HG03460 (cell line): ENCODE measurements at regions not wholly inside any gene's neighbourhood (a gene's known extent, or its start where the extent isn't known, plus 50 kb on each side); places are given as distances from the start of the nearest gene placed in this dataset.

Experiments
- ATAC-seq: cut with Tn5 transposase; IDR thresholded peaks from one replicate; pipeline ENCODE4 v1.9.1; 2021; ENCODE audit not compliant: unreplicated experiment

GRCh38 chr12:30828686-30829085, 73.9 kb upstream of the CAPRIN2 start:
- ATAC-seq: no peak

- ATAC-seq: no peak
These were observed 72.6 kb upstream of the CAPRIN2 start for GRCh38 chr12:30827101-30828066.

GRCh38 chr12:30826276-30826675, 71.5 kb upstream of the CAPRIN2 start:
- no peak for ATAC-seq

GRCh38 chr12:30825341-30825740, 70.6 kb upstream of the CAPRIN2 start:
- no peak for ATAC-seq

- no peak for ATAC-seq
These were observed 69.6 kb upstream of the CAPRIN2 start for GRCh38 chr12:30824311-30824710.

- ATAC-seq: no peak
These were observed 69.0 kb upstream of the CAPRIN2 start for GRCh38 chr12:30823764-30824163.

- ATAC-seq: peak; percentile 34
These were observed 68.5 kb upstream of the CAPRIN2 start for GRCh38 chr12:30823156-30823699.

- peak; percentile 48 for ATAC-seq
These were observed 67.8 kb upstream of the CAPRIN2 start for GRCh38 chr12:30822385-30823155.

GRCh38 chr12:30820406-30820946, 65.7 kb upstream of the CAPRIN2 start:
- no peak for ATAC-seq

GRCh38 chr12:30818562-30818961, 63.8 kb upstream of the CAPRIN2 start:
- no peak for ATAC-seq

GRCh38 chr12:30816742-30817465, 62.2 kb upstream of the CAPRIN2 start:
- no peak for ATAC-seq

- ATAC-seq: no peak
These were observed 59.5 kb upstream of the CAPRIN2 start for GRCh38 chr12:30814295-30814655.

GRCh38 chr12:30813525-30814294, 59.0 kb upstream of the CAPRIN2 start:
- ATAC-seq: no peak

- no peak for ATAC-seq
These were observed 57.2 kb upstream of the CAPRIN2 start for GRCh38 chr12:30811966-30812365.

GRCh38 chr12:30810918-30811317, 56.2 kb upstream of the CAPRIN2 start:
- no peak for ATAC-seq

GRCh38 chr12:30807695-30808034, 52.9 kb upstream of the CAPRIN2 start:
- ATAC-seq: no peak

GRCh38 chr12:30806989-30807694, 52.4 kb upstream of the CAPRIN2 start:
- peak; percentile 61 for ATAC-seq

- no peak for ATAC-seq
These were observed 51.2 kb upstream of the CAPRIN2 start for GRCh38 chr12:30805959-30806358.
